Ovary (tissue), 3 donors: ENCODE measurements at regions not wholly inside any gene's neighbourhood (a gene's known extent, or its start where the extent isn't known, plus 50 kb on each side); places are given as distances from the start of the nearest gene placed in this dataset.

ENCODE experiments used
- EP300 ChIP-seq: sonication (generic); formaldehyde crosslinking; IDR thresholded peaks from one replicate; pipeline ENCODE4 v1.6.1; 2017; ENCODE audit warnings: antibody characterized with exemption
- POLR2A ChIP-seq: fragments of 450-650 bp; IDR thresholded peaks from one replicate; pipeline ENCODE4 v1.6.1; 2017; ENCODE audit warnings: antibody characterized with exemption, mild to moderate bottlenecking, moderate library complexity
- TF ChIP-seq, protein P1 (sequence below), 3 donors: fragments of 450-650 bp in 2 of 3; fragments of 200-600 bp in 1 of 3; IDR thresholded peaks; one replicate each; pipeline versions ENCODE4 v1.5.1 to v1.8.0; 2016 to 2022; ENCODE audit warnings: antibody characterized with exemption in 3 of 3, mild to moderate bottlenecking in 1 of 3
- donor health status: DM: no; HTN: no; CAD: no.

DNA sequence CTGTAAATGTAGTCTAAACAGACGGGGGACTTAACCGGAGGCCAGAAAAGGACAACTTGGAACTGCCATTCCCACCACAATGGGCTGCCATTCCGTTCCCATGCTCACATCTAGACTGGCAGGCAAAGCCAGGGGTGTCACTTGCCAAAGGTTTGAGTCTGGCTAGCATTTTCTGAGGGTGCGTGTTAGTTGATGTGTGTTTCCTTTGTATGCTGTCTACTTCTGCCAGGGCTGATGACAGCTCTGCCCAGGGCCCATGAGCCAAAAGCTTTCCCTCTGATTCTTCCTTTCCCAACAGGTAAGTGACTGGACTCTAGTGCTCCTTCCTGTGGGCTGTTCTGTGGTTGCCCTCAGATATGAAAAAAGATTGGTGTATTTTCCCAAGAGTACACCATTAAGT, 68.0 kb downstream of the ZNF608 start:
- TF ChIP-seq, protein P1, sequence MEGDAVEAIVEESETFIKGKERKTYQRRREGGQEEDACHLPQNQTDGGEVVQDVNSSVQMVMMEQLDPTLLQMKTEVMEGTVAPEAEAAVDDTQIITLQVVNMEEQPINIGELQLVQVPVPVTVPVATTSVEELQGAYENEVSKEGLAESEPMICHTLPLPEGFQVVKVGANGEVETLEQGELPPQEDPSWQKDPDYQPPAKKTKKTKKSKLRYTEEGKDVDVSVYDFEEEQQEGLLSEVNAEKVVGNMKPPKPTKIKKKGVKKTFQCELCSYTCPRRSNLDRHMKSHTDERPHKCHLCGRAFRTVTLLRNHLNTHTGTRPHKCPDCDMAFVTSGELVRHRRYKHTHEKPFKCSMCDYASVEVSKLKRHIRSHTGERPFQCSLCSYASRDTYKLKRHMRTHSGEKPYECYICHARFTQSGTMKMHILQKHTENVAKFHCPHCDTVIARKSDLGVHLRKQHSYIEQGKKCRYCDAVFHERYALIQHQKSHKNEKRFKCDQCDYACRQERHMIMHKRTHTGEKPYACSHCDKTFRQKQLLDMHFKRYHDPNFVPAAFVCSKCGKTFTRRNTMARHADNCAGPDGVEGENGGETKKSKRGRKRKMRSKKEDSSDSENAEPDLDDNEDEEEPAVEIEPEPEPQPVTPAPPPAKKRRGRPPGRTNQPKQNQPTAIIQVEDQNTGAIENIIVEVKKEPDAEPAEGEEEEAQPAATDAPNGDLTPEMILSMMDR (IDR thresholded peaks at IDR 0.05): no peak
- TF ChIP-seq POLR2A (no peak), EP300 (no peak)
